Erythroblast (primary cell): ENCODE measurements at regions not wholly inside any gene's neighbourhood (a gene's known extent, or its start where the extent isn't known, plus 50 kb on each side); places are given as distances from the start of the nearest gene placed in this dataset.

Experiments used
- DNase-seq, 2 experiments: peaks; one replicate each; lab custom pipeline; 2025; lab: John Stamatoyannopoulos, UW
- GATA1 ChIP-seq: IDR thresholded peaks from 2 replicates; pipeline ENCODE4 v1.6.1; 2011; ENCODE audit warnings: low read depth, mild to moderate bottlenecking, control low read depth, low read length, moderate library complexity
- POLR2A ChIP-seq: IDR thresholded peaks from 2 replicates; pipeline ENCODE4 v1.6.1; 2011; ENCODE audit warnings: mild to moderate bottlenecking, low read length

DNA sequence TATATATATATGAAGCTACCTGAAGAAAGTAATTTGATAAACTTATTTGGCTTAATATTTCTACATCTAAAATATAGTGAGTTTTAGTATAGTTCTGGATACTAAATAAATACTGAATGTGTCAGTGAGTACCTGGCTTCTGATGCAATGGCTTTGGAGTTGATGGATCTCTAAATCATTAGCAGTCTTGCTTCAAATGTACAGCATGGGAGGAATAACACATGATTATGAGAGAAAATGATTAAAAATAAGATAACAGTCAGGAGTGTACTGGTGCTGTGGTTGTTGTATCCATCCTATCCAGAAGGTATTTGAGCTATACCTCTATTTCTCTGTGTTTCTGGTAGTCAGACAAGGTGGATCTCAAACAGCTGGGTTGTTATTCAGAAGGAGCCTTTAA is 641.3 kb downstream of the TRAM1L1 start:
- no peak for TF ChIP-seq POLR2A
- no peak for TF ChIP-seq GATA1
- DNase-seq, result no peak

DNA sequence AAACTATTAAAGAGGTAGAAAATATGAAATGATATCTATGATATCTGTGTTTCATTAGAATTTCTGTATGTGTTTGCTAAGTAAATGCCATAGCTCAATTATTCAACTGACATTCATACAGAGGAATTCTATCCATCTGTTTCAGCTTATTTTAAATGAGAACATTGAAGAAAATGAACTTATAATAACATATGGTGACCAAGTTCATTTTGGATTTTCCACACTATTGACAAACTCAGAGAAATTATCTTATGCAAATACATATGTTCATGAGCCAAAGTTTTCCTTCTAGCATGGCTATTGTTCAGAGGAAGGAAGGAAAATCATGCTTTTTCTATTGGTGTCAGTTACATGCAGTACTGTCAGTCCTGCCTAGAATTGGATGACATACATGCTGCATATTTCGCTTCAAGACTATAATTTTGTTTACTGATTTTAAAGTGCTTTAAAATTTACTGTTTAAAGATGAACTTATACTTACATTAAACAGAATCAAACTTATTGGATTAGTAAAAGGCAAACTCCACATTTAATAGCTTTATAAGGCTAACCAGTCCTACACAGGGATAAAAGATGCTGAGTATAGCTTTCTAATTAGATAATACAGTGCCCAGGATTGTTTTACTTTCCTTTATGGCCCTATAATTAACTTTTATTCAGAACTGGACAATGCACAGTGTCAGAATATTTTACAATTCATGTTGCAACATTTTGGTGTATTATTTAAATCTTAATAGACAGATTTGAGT is 646.2 kb downstream of the TRAM1L1 start:
- no peak for DNase-seq
- TF ChIP-seq GATA1 (no peak), POLR2A (no peak)

DNA sequence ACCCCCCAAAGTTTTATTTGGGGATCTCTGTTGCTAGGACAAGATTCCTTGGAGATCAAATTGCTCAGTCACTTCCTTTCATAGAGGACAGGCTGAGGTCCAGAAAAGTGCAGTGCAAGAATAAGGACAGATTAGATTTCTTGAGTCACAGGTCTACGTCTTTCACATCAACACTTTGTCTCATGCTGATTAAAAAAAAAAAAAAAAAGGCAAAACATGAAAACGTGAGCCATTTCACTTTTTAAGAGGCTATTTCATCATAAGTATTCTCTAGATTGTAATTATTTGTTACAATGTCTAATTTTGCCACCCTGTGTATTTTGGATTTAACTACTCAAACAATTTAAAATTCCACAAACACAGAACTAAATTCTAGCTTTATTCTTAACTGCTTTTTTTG is 647.0 kb downstream of the TRAM1L1 start:
- no peak for TF ChIP-seq POLR2A
- no peak for TF ChIP-seq GATA1
- DNase-seq, result peak in 1 of 2 experiments; percentile 7

DNA sequence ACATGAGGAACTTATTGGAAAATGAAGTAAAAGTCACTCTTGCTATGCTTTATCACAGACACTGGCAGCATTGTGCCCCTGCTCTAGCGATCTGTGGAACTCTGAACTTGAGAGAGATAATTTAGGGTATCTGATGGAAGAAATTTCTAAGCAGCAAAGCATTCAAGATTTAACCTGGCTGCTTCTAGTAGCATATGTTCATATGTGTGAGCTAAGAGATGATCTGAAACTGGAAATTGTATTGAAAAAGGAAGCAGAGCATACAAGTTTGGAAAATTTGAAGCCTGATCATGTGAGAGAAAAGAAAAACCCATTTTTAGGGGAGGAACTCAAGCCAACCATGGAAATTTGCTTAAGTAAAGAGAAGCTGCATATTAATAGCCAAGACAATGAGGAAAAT is 657.7 kb downstream of the TRAM1L1 start:
- no peak for DNase-seq
- TF ChIP-seq POLR2A (no peak), GATA1 (no peak)

DNA sequence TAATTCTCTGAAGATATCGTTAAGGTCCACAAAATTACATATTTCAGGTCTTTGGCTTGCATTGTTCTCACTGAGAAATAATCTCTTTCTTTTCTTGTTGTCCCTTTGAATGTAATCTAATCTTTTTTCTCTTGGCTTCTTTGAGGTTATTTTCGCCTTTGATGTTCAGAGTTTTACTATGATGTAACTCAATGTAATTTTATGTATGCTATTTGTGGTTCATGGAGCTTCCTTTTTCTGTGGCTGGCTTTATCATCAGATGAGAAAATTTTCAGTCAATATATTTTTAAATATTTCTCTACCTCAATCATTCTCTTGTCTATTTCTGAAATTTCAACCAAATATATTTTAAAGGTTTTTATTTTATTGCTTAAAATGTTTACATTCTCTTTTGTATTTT is 672.2 kb downstream of the TRAM1L1 start:
- TF ChIP-seq POLR2A, result no peak
- TF ChIP-seq GATA1, result no peak
- DNase-seq, result no peak

DNA sequence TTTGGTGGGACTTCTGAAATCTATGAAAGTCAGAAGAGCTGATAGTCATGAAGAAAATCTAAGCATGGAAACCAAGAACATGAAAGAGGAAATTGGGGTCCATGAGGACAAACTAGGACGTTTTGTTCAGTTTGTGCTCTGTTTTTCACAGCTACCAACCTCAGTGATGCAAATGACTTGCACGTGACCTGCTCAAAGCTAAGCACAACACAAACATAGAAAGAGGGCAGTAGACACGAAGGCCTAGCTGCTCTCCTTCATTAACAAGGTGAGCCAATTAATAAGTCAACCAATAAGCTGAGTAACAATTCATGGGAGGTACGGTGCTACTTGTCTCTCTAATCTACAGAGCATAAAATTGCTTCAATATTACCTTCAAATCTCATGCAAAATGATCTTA is 684.1 kb downstream of the TRAM1L1 start:
- TF ChIP-seq GATA1, result no peak
- TF ChIP-seq POLR2A, result no peak
- DNase-seq, result no peak

DNA sequence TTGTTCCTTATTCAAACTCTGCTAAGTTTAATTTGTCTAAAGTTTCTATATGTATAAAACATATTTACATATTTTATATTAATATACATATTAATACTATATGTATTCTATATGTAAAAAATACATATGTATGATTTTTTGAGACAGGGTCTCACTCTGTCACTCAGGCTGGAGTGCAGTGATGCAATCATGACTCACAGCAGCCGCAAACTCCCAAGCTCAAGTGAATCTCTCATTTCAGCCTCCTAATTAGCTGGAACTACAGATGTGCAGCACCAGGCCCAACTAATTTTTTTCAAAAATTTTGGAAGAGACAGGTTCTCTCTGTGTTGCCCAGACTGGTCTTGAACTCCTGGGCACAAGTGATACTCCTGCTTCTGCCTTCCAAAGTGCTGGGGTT is 684.9 kb downstream of the TRAM1L1 start:
- TF ChIP-seq GATA1 (no peak), POLR2A (no peak)
- no peak for DNase-seq

DNA sequence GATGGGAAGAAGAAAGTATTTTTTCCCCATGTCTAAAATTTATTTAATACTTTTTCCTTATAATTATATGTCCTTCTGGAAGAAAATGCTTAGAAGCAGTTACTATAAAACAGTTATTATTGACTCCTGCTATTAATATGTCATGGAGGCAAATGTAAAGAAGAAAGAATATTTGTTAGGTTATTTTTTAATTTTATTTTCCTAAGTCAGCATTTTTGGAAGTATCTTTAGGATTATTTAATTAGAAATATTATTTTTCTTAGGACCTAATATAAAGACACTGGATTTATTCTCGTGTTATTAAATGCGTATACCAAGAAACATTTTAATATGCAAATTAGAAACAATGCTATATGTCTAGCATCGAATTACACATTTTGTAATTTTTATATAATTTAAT is 687.7 kb downstream of the TRAM1L1 start:
- TF ChIP-seq GATA1 (no peak), POLR2A (no peak)

DNA sequence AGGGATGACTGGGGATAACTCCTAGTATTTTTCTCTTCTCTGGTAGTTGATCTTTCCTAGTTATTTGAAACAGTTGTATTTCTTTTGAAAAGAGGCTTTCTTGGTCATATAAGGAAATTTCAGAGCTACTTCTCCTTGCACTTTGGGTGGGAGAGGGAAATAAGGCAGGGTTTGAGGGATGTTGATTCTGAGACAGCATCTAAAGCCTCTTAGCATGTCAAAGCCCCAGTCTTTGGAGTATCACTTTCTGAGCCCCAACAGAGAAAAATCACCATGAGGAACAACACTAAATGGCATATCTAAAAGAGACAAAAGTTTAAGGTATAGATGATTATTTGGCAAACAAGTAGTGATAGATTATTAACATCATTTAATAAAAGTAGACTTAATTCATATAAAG is 688.1 kb downstream of the TRAM1L1 start:
- no peak for DNase-seq

More for the DNA sequence above, 687.7 kb downstream of the TRAM1L1 start:
- DNase-seq, result no peak

DNA sequence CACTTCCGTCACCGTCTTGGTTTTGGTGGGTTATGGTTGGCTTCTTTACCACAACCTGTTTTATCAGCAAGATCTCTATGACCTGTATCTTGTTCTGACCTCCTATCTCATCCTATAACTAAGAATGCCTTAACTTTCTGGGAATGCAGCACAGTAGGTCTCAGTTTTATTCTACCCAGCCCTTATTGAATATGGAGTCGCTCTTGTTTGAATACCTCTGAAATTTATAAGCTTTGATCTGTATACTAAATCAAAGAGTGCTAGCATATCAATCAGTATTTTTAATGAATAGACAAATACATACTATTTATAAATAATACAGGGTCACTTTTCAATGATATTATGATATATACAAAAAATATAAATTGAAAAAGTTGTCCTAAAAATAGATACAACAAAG is 690.0 kb downstream of the TRAM1L1 start:
- TF ChIP-seq GATA1 (no peak), POLR2A (no peak)

More for the DNA sequence above, 688.1 kb downstream of the TRAM1L1 start:
- TF ChIP-seq GATA1 (no peak), POLR2A (no peak)

DNA sequence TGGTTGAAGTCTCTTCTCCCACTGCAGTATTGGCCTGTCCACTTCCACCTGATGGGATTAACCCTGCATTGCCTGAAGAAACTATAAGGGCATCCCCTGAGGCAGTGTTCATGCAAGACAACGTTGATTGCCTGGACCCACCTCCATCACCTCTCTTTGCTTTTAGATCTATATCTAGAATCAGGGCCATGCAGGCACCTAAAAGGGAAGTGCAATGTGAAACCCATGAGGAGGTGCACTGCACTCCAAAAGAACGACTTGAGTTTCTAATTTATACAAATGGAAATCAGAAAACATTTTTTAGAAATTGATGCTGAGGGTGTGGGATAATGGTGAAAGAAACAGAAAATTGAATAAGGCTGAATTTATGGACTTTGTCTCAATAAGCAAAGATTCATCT is 694.4 kb downstream of the TRAM1L1 start:
- no peak for TF ChIP-seq GATA1
- no peak for TF ChIP-seq POLR2A
- no peak for DNase-seq

More for the DNA sequence above, 690.0 kb downstream of the TRAM1L1 start:
- no peak for DNase-seq

DNA sequence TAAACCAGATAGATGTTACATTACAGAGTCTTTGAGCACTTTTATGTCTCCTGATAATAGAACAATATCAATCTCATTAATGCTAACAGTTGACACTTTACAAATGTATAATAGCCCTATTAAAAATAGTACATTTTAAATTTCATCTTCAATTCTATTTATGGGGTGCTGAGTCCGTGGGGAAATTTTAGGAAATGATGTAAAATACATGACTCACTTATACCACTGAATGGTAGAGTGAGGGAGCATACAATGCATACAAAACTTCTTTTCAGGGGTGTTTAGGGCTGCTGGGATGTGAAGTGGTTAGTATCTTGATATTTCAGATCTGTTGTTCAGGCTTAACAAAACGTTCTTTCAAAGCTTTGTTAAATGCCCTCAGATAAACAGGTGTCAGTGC is 696.2 kb downstream of the TRAM1L1 start:
- DNase-seq, result no peak

DNA sequence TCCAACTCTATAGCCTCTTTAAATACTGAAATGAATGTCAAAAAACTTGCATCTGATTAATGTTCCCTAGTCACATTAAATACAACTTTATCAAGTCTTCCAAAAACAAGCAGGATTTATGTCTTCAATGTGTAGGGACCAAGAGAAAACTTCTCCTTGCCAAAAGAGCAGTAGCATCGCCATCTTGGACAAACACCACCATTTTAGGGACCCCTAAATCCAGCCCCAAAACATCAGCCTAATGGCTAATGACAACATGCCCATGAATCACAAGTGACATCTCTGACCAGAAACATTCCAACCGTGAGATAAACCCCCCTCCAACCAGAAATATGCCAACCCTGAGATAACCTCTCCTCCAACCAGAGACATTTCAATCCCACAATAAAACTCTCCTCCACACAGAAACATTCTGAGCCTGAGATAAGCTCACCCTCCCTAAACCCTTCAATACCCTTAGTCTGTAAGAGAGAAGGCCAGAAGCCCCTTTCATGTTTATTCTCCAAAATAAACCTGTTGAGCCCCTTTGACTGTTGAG is 697.4 kb downstream of the TRAM1L1 start:
- DNase-seq, result no peak
- no peak for TF ChIP-seq GATA1
- no peak for TF ChIP-seq POLR2A

More for the DNA sequence above, 696.2 kb downstream of the TRAM1L1 start:
- no peak for TF ChIP-seq GATA1
- TF ChIP-seq POLR2A, result no peak

DNA sequence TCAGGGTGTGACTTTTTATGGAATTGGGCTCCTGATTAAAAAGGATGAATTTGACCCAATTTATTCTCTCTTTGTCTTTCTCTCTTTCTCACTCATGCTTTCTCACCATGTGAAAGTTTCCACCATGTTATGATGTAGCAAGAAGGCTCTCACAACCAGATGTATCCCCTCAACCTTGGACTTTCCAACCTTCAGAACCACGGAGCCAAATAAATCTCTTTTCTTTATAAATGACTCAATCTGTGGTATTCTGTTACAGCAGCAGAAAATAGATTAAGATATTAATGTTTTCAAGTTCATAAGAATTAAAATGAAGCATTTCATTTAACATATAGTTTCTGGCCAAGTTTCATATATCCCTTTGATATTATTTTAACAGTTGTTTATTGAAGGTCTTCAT is 698.5 kb downstream of the TRAM1L1 start:
- no peak for DNase-seq
- TF ChIP-seq GATA1, result no peak

DNA sequence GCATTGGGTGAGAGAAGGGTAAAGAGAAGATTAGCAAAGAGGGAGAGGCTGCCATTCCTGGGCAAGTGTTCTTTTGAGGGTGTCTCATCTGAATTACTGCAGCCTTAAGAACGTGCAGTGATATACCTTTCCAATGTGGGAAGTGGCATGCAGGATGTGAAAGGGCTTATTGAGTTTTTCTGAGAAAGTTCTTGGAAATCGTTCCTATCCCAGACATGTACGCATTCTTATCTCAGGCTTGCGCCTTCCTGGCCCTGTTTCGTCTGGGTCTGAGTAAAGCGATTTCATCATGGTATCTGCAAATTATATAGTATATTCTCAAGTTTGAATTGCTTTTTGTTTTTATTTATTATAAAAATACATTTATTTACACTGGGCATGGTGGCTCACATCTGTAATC is 699.8 kb downstream of the TRAM1L1 start:
- TF ChIP-seq GATA1 (no peak), POLR2A (no peak)
- DNase-seq, result no peak
